HG02588 (cell line): ENCODE measurements at regions not wholly inside any gene's neighbourhood (a gene's known extent, or its start where the extent isn't known, plus 50 kb on each side); places are given as distances from the start of the nearest gene placed in this dataset.

ENCODE experiments used
- ATAC-seq: cut with Tn5 transposase; IDR thresholded peaks from one replicate; pipeline ENCODE4 v1.9.1; 2021; ENCODE audit warnings: mild to moderate bottlenecking, moderate library complexity; ENCODE audit not compliant: unreplicated experiment

DNA sequence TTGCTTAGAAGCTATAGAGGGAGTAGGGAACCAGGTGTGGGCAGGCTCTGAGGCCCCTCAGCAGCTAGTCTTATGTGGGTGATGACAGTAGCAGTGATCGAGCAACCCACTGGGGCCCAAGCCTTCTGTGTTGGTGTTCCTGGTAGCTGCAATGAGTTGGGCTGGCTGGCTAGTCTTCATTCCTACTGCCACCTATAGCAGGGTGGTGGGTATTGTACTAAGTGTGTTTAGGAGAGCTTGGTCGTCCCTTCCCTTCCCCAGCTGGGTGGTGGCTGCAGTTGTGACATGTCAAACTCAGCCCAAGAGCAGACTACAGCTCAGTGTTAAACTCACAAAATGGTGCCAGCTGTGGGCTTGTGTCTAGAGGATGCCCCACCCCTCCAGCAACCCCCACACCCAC, 486.1 kb upstream of the UBE2E3 start:
- no peak for ATAC-seq

GRCh38 chr2:180482696-180483095, 475.6 kb upstream of the CWC22 start:
- ATAC-seq = no peak

GRCh38 chr2:180481998-180482397, 474.9 kb upstream of the CWC22 start:
- no peak for ATAC-seq

- no peak for ATAC-seq
Observed at GRCh38 chr2:180478883-180479282, 471.8 kb upstream of the CWC22 start.

GRCh38 chr2:180474716-180475115, 467.6 kb upstream of the CWC22 start:
- no peak for ATAC-seq

DNA sequence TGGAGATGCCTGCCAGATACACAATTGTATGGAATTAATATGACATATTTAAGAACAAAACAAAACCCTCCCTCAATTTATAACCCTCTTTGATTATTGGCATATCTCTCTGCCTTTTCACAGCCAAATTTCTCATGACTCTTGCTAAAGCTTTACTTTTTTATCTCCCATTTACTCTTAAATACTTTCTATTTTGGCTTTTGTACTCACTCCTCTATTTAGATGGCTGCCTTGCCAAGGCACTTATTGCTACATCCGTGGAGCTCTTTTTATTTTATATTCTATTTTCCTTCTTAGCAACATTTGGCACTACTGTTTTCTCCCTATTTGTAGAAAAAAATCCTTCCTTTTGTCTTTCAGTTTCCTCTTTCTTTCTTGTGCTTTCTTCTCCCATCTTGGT, 466.4 kb upstream of the CWC22 start:
- no peak for ATAC-seq

- ATAC-seq = no peak
Observed at GRCh38 chr2:180472133-180472532, 465.0 kb upstream of the CWC22 start.

DNA sequence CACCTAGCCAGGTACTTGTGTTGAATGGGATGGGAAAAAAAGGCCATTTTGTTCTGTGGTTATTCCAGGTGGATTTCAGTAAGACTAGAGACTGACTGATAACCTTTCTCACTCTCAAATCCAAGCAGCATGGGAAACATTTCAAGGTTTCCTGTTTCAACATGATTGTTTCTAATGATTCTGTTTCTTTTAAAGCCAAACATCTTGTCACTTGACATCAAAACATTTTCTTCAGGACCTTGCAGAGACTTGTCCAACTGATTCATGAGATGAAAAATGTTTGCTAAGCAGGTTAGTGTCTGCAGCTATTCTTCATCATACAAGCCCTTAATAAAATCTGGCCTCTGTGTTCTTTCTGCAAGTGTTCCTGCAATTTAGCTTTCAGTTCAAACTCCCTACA, 456.5 kb upstream of the CWC22 start:
- ATAC-seq = no peak

DNA sequence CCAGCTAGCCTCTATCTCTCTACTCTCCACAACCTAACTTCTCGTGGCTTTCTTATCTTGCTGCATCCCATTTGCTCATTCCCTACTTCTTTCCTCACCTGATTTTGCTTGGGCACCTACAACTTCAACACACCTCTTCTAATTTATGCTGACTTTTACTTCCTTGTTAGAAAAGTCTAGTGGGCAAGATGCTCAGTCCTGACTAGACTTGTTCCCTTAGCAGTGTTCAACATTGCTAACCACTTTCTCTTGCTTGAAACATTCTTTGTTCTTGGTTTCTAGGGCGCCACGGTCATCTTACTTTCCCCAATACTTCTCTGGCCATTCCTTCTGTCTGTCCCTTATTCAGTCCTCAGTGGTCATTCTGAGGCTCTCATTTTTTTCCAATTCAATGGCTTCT, 454.7 kb upstream of the CWC22 start:
- no peak for ATAC-seq

- ATAC-seq = no peak
Observed at GRCh38 chr2:180456801-180457200, 449.7 kb upstream of the CWC22 start.

DNA sequence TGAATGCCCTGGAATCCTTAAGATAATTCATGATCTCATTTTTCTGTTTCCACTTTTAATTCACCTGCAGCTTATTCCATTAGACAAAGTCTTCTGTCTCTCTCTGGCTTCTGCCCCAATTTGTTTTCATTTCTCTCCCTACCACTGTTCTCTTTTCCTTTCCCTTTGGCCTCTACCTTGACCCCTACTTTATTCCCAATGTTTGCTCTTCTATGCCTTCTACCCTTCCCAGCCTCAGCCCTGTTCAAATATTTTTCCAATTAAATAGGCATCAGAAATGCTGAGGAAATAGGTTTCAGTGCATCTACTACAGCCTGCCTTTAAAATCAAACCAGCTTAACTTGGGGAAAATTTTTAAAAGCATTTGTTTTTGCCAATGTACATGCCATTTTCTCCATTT, 443.7 kb upstream of the CWC22 start:
- ATAC-seq = no peak

GRCh38 chr2:180449171-180449915, 442.2 kb upstream of the CWC22 start:
- ATAC-seq = no peak

DNA sequence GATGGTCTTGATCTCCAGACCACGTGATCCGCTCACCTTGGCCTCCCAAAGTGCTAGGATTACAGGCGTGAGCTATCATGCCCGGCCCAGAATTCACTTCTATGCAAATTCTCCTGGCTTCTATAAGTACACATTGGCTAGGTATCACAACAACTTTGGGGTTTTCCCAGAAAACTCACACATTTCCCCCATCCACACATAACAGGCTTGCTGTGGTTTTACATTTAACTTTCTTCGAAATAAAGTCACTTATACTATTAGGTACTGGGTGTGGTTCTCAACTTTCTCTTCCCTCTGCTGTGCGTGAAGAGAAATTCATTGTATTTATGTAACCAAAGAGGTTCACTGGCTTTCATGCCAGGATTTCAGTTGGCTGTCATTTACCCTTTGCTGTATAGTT, 439.4 kb upstream of the CWC22 start:
- no peak for ATAC-seq

GRCh38 chr2:180443888-180444287, 436.8 kb upstream of the CWC22 start:
- no peak for ATAC-seq

GRCh38 chr2:180442860-180443644, 436.0 kb upstream of the CWC22 start:
- no peak for ATAC-seq

GRCh38 chr2:180419212-180419611, 412.1 kb upstream of the CWC22 start:
- no peak for ATAC-seq

DNA sequence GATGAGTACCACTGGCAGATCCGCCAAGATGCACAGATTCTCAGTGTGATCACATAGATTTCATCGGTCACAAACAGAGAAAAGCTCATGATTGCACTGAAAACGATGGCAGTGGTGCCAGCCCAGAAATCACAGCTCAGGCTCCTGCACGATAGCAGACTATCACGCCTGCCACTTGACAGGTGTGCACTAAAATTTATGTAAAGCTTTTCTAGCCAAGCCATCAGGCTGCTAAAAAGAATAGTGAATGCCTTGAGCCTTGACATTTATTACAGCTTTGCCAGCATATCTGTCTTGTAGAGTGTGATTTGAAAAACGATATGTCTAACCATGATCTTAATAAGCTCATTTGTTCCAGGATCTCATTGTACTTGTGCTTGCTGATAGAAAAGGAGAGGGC, 409.5 kb upstream of the CWC22 start:
- no peak for ATAC-seq

- ATAC-seq = no peak
Observed at GRCh38 chr2:180413336-180413735, 406.2 kb upstream of the CWC22 start.

DNA sequence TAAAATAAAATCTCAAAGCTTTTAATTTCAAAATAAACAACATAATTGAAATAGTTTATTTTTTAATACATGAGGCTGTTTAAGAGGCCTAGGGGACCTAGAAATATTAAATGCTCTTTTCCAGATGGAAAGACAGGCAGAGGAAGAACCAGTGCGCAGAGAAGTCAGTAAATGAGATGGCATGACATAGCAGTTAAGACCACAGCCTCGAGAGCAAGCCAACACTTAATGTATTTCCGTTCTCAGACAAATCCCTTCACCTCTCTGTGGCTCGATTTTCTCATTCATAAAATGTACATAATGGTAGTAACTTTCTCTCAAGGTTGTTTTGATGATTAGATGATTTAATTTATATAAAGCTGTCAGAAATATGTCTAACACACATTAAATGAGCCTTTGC, 405.1 kb upstream of the CWC22 start:
- ATAC-seq = no peak

- ATAC-seq = peak; percentile 58
Observed at GRCh38 chr2:180411661-180412060, 404.6 kb upstream of the CWC22 start.

- ATAC-seq = no peak
Observed at GRCh38 chr2:180406687-180407086, 399.6 kb upstream of the CWC22 start.

- no peak for ATAC-seq
Observed at GRCh38 chr2:180405520-180405919, 398.4 kb upstream of the CWC22 start.
